ENCODE measurements at regions not wholly inside any gene's neighbourhood (a gene's known extent, or its start where the extent isn't known, plus 50 kb on each side); places are given as distances from the start of the nearest gene placed in this dataset.

- Histone ChIP-seq H3K9ac (ENCODE audit: extremely low read depth, insufficient read length, low read length) (no peak overlapping the region), H2BK12ac (ENCODE audit: insufficient read length, low read depth, low read length) (no peak overlapping the region), H3K14ac (ENCODE audit: insufficient read depth, low read length) (no peak overlapping the region), H2BK15ac (ENCODE audit: low read depth, low read length) (no peak overlapping the region), H3K79me1 (ENCODE audit: insufficient read depth, low read depth, low read length, poor library complexity, severe bottlenecking) (no peaks in the 10 kb centered on the region), H2AFZ (ENCODE audit: low read length) (no peak overlapping the region), H4K8ac (replicated peaks; ENCODE audit: insufficient read length, low read depth, low read length) (no peak overlapping the region), H2BK120ac (ENCODE audit: low read depth, low read length, poor library complexity, severe bottlenecking) (no peak overlapping the region), H4K91ac (ENCODE audit: insufficient read length, low read depth, low read length) (no peak overlapping the region), H3K4me1 (ENCODE audit: insufficient read depth, low read length) (no peaks in the 10 kb centered on the region), H3K4me2 (ENCODE audit: insufficient read depth, insufficient read length, low read length) (no peak overlapping the region), H3K56ac (ENCODE audit: insufficient read length, low read depth, low read length) (no peak overlapping the region), H3K9me3 (ENCODE audit: control insufficient read depth, low read depth, low read length) (no peaks in the 10 kb centered on the region), H3K23me2 (ENCODE audit: insufficient read length, low read depth, low read length, poor library complexity, severe bottlenecking) (no peaks in the 10 kb centered on the region), H2AK5ac (ENCODE audit: insufficient read length, low read length) (no peak overlapping the region), H3K4ac (ENCODE audit: low read depth, low read length) (no peak overlapping the region), H3K27me3 (ENCODE audit: insufficient read depth, low read length) (no peaks in the 10 kb centered on the region), H3K18ac (ENCODE audit: insufficient read length, low read depth, low read length) (no peak overlapping the region), H2BK5ac (ENCODE audit: insufficient read length, low read length) (no peak overlapping the region), H3T11ph (ENCODE audit: low read length) (no peak overlapping the region), H3K27ac (ENCODE audit: insufficient read length, low read depth, low read length) (no peak overlapping the region), H3K79me2 (ENCODE audit: insufficient read depth, low read length) (no peaks in the 10 kb centered on the region), H4K5ac (ENCODE audit: insufficient read length, low read depth, low read length) (no peak overlapping the region), H2BK20ac (ENCODE audit: low read depth, low read length, poor library complexity, severe bottlenecking) (no peak overlapping the region), H4K20me1 (ENCODE audit: control insufficient read depth, insufficient read depth, insufficient read length) (no peaks in the 10 kb centered on the region), H3K23ac (ENCODE audit: insufficient read length, low read depth, low read length) (no peak overlapping the region)
- no peak overlapping the region for H3K4me3 Mint-ChIP-seq
- peaks cover 10% of the 10 kb centered on the region in 2 experiments for H3K4me1 Mint-ChIP-seq
- no CpG with 5 or more reads among the region's 7 CpGs for WGBS (ENCODE audit: extremely low coverage, insufficient read length, low lambda C conversion rate)
- peaks cover 5 to 12% (median 10%) of the 10 kb centered on the region in 3 experiments for H3K36me3 Mint-ChIP-seq (ENCODE audit: insufficient read depth in 1 of 3, low read depth in 3 of 3)
- no peak overlapping the region for H3K27ac Mint-ChIP-seq
- H3K27me3 Mint-ChIP-seq (ENCODE audit: low read depth), result no peaks in the 10 kb centered on the region; the same call in 1 of the 2 replicates
- DNase-seq, result no peak
- peaks cover 4 to 10% of the 10 kb centered on the region in 2 experiments; a peak in 4 of 5 replicates for H3K9me3 Mint-ChIP-seq
- no peak for TF ChIP-seq CTCF (conservative IDR thresholded peaks at IDR 0.05)
Measured at GRCh38 chr2:156005531-156005930, 327.0 kb downstream of the NR4A2 start.

Measured in H9 (cell line).